T follicular helper cell (primary cell): ENCODE measurements at regions not wholly inside any gene's neighbourhood (a gene's known extent, or its start where the extent isn't known, plus 50 kb on each side); places are given as distances from the start of the nearest gene placed in this dataset.
"Not testable (repeated sequence)": the region's sequence is repeated elsewhere in the genome, so short reads cannot be mapped to it uniquely, and the experiment has no call there.

ENCODE experiments used
- DNase-seq: peaks from one replicate; pipeline ENCODE4 v3.0.0-alpha.2; 2020; ENCODE audit warnings: low read depth

GRCh38 chrX:9267415-9267814 is 197.4 kb upstream of the TBL1X start:
- DNase-seq = no peak

GRCh38 chrX:9269134-9269533 is 195.7 kb upstream of the TBL1X start:
- no peak for DNase-seq

GRCh38 chrX:9271789-9272525 is 192.9 kb upstream of the TBL1X start:
- no peak for DNase-seq

DNA sequence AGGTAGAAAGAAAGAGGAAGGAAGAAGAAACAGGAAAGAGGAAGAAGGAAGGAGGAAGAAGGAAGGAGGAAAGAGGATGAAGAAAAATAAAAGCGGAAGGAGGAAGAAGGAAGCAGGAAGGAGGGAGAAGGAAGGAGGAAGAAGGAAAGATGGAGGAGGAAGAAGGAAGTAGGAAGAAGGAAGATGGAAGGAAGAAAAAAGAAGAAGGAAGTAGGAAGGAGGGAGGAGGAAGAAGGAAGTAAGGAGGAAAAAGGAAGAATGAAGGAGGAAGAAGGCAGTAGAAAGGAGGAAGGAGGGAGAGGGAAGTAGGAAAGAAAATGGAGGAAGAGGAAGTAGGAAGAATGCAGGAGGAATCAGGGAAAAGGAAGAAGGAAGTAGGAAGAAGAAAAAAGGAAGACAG is 191.1 kb upstream of the TBL1X start:
- DNase-seq = no peak

- DNase-seq = no peak
Measured at GRCh38 chrX:9278475-9279233, 186.2 kb upstream of the TBL1X start.

DNA sequence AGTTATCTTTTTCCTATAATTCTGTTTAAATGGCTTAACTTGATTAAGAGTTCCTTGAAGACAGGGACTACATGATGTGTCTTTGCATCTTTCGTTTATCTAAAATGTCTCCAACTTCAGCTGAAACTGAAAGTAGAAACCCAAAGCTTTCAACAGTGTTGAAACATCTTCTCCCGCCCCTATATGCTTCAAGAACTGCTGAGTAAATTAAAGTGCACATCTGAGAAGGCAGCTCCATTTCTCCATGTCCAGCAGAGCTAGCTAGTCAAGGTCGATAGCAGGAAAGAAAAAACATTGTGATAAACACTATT is 185.7 kb upstream of the TBL1X start:
- DNase-seq = no peak

- no peak for DNase-seq
Measured at GRCh38 chrX:9280831-9281230, 184.0 kb upstream of the TBL1X start.

DNA sequence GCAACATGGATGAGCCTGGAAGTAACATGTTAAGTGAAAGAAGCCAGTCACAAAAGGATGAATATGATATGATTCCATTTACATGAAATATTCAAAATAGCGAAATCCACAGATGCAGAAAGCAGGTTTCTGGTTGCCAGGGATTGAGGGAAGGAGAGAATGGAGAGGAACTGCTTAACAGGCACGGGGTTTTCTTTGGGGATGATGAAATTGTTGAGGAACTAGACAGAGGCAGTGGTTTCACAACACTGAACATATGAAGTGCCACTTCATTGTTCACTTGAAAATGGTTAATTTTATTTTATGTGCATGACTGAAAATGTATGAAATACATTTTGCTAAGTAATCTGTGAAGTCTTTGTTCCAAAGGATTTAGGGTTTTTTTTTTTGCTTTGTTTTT is 182.5 kb upstream of the TBL1X start:
- no peak for DNase-seq

DNA sequence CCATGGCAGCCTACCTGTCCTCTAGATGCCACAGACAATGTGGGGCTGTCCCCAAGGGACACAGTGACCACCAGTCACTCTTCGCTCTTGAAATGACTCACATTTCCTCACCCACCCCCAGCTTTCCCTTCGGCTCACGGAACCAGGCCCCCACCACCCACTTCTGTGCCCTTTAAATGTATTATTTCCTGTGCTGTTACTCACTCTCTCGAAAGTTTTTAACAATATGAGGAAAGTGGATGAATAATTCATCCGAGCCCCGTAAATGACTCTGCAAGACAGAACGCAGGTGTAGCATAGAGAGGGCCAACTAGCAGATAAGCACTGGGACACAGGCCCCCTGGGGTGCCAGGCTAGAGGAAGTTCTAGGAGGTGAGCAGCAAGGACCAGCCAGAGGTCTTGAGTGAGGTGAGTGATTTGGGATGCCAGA is 179.5 kb upstream of the TBL1X start:
- no peak for DNase-seq

GRCh38 chrX:9286234-9286633 is 178.6 kb upstream of the TBL1X start:
- no peak for DNase-seq

DNA sequence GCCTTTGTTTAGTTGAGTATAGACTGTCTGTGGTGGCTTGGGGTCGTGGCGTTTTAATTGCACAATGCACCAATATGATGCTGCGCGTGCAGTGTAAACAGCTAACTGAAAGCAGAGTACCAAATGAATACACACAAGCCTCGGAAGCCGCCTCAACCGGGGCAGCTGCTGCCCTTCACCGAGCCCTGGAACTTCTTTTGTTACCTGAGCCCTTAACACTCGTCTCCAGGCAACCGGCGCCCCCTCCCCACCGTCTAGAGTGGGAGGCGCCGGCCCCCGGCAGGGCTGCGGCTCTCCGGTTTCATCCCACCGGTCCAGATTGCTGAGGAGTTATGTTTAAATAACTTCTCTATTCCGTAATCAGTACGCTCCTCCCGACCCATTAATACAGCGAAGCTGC is 173.2 kb upstream of the TBL1X start:
- DNase-seq = no peak

- DNase-seq = no peak
Measured at GRCh38 chrX:9293051-9293496, 171.8 kb upstream of the TBL1X start.

DNA sequence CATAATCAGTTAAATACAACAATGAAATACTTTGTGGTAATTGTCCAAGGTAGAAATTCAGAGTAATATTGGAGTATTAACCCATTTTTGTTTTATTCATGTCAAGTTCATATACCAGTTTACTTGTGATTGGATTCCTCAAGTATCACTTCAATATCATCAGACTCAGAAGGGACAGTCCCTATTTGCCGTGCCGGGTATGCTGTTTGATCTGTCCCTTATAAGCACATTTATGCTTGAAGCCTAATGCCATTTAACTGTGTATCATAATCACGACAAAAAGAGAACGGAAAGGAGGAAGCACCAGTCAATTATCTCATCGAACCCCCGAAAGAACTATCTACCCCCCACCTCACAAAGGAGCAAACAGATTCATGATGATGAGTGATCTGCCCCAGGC is 171.0 kb upstream of the TBL1X start:
- DNase-seq = no peak

GRCh38 chrX:9295551-9295950 is 169.3 kb upstream of the TBL1X start:
- no peak for DNase-seq

- no peak for DNase-seq
Measured at GRCh38 chrX:9298221-9298620, 166.6 kb upstream of the TBL1X start.

GRCh38 chrX:9299681-9300080 is 165.2 kb upstream of the TBL1X start:
- not testable (repeated sequence) for DNase-seq

DNA sequence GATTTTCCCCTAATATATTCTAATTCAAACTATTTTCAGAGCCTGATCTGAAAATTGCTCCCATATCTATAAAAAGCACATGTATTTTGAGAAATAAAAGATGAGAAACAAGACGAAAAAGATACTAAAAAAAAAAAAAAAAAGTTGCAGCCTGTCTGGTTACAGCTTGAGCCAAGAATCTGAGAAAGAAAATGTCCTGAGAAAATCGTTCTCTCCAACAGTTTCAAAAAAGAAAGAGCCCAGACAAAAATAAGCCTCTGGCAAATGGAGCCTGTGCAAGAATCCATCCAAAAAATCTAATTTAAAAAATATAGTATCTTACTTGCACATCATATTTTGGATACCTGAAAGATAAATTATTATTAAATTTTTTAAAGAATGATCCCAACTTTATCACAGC is 163.0 kb upstream of the TBL1X start:
- no peak for DNase-seq

DNA sequence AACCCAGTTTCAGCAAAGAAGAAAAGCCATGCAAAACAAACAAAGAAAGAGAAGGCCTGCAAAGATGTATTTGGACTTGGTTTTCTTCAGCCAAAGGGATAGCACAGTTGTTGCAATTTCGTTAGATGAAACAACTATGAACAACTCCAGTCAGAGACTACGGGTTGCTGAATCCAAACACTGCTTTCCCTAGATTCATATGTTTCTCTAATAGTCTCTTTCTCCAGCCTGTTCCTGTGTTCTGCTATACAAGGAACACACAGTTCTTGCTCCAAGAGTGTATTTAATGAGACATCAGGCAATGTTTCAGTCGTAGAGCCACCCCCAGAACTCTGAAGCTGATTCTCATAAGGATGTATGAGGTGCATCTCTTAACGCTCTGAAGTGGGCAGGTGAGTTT is 162.5 kb upstream of the TBL1X start:
- no peak for DNase-seq

DNA sequence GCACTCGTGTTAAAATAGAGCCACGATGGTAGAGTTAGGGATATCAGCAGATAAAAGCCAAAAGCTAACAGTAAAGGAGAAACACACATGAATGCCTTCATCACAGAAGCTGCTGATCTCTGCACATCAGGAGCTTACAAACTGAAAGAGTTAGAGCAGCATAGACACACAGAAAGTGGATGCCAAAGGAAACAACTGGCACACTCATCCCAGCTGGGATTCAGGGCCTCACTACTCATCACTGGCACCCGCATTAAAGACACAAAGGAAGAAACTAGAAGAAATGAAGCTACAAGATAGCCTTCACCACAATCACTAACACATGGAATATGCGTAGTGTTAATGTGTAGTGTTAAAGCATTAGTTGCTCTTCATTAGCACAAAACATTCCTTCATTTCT is 156.4 kb upstream of the TBL1X start:
- DNase-seq = no peak

DNA sequence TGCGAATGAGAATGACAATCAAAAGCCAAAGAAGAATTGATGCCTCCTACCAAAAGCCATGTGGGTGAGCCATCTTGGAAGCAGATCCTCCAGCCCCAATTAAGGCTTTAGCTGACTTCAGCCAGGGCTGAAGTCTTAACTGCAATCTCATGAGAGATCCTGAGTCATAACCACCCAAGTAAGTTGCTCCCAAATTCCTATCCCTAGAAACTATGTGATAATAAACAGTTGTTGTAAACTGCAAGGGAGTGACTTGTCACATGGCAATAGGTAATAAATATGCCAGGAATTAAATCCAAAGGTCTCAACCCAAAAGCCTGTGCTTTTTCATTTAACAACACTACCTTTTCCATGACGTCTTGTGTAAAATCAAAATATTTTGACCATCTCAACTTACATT is 154.2 kb upstream of the TBL1X start:
- no peak for DNase-seq

- no peak for DNase-seq
Measured at GRCh38 chrX:9311421-9312160, 153.3 kb upstream of the TBL1X start.

- peak; percentile 63 for DNase-seq
Measured at GRCh38 chrX:9312922-9313867, 151.7 kb upstream of the TBL1X start.
